HL-60 (cell line): ENCODE measurements at regions not wholly inside any gene's neighbourhood (a gene's known extent, or its start where the extent isn't known, plus 50 kb on each side); places are given as distances from the start of the nearest gene placed in this dataset.

ENCODE experiments used
- DNase-seq, 2 experiments: peaks; one replicate each; pipeline ENCODE4 v3.0.0-alpha.2; 2010 to 2020; ENCODE audit warnings: low read depth in 1 of 2, low spot score in 1 of 2
- H3K27ac ChIP-seq: fragments of 250-450 bp; sonication (Bioruptor Pico); replicated peaks from 2 replicates; pipeline ENCODE4 v1.5.1; 2020; ENCODE audit warnings: mild to moderate bottlenecking, moderate library complexity
- H3K27me3 ChIP-seq: fragments of 250-450 bp; sonication (Bioruptor Pico); 2 replicates; pipeline ENCODE4 v1.5.1; 2021; ENCODE audit warnings: mild to moderate bottlenecking, moderate library complexity; ENCODE audit not compliant: insufficient read depth, poor library complexity, severe bottlenecking
- H3K4me3 ChIP-seq: replicated peaks from 2 replicates; pipeline ENCODE4 v1.5.1; 2011; ENCODE audit warnings: mild to moderate bottlenecking, control low read depth, low read length; ENCODE audit not compliant: insufficient read depth
- GABPA ChIP-seq: IDR thresholded peaks from 2 replicates; pipeline ENCODE4 v1.6.1; 2012; ENCODE audit warnings: low read depth
- POLR2AphosphoS5 ChIP-seq: IDR thresholded peaks from 2 replicates; pipeline ENCODE4 v1.6.1; 2012; ENCODE audit warnings: low read depth
- SPI1 ChIP-seq: IDR thresholded peaks from 2 replicates; pipeline ENCODE4 v1.6.1; 2012; ENCODE audit warnings: low read depth, mild to moderate bottlenecking, borderline replicate concordance
- TF ChIP-seq, protein P1 (sequence below): IDR thresholded peaks from one replicate; pipeline ENCODE4 v1.5.1; 2011; ENCODE audit warnings: low read length, control low read depth, inconsistent platforms; ENCODE audit not compliant: insufficient read depth
- TF ChIP-seq, protein P2 (sequence below): IDR thresholded peaks from 2 replicates; pipeline ENCODE4 v1.6.1; 2012; ENCODE audit warnings: low read depth; ENCODE audit not compliant: insufficient replicate concordance

DNA sequence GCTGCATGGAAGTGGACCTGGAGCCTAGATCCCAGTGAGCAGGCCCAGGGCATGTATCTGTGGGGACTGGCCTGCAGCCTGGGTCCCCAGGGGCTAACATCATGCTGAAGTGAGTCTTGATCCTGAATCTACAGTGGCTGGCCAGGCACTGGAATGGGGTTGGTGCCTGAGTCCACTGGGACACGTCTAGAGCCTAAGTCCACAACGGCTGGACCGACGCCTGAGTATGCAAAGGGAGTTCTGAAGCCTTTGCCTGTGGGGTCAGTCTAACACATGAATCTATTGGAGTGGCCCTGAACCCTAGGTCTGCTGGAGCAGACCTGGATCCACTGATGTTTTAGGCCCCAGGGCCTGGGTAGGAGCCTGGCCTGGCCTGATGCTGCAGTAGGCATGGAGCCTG is 665.5 kb downstream of the DCDC2C start:
- TF ChIP-seq GABPA: no peak
- no peak for TF ChIP-seq SPI1
- TF ChIP-seq, protein P1, sequence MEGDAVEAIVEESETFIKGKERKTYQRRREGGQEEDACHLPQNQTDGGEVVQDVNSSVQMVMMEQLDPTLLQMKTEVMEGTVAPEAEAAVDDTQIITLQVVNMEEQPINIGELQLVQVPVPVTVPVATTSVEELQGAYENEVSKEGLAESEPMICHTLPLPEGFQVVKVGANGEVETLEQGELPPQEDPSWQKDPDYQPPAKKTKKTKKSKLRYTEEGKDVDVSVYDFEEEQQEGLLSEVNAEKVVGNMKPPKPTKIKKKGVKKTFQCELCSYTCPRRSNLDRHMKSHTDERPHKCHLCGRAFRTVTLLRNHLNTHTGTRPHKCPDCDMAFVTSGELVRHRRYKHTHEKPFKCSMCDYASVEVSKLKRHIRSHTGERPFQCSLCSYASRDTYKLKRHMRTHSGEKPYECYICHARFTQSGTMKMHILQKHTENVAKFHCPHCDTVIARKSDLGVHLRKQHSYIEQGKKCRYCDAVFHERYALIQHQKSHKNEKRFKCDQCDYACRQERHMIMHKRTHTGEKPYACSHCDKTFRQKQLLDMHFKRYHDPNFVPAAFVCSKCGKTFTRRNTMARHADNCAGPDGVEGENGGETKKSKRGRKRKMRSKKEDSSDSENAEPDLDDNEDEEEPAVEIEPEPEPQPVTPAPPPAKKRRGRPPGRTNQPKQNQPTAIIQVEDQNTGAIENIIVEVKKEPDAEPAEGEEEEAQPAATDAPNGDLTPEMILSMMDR: no peak
- TF ChIP-seq, protein P2, sequence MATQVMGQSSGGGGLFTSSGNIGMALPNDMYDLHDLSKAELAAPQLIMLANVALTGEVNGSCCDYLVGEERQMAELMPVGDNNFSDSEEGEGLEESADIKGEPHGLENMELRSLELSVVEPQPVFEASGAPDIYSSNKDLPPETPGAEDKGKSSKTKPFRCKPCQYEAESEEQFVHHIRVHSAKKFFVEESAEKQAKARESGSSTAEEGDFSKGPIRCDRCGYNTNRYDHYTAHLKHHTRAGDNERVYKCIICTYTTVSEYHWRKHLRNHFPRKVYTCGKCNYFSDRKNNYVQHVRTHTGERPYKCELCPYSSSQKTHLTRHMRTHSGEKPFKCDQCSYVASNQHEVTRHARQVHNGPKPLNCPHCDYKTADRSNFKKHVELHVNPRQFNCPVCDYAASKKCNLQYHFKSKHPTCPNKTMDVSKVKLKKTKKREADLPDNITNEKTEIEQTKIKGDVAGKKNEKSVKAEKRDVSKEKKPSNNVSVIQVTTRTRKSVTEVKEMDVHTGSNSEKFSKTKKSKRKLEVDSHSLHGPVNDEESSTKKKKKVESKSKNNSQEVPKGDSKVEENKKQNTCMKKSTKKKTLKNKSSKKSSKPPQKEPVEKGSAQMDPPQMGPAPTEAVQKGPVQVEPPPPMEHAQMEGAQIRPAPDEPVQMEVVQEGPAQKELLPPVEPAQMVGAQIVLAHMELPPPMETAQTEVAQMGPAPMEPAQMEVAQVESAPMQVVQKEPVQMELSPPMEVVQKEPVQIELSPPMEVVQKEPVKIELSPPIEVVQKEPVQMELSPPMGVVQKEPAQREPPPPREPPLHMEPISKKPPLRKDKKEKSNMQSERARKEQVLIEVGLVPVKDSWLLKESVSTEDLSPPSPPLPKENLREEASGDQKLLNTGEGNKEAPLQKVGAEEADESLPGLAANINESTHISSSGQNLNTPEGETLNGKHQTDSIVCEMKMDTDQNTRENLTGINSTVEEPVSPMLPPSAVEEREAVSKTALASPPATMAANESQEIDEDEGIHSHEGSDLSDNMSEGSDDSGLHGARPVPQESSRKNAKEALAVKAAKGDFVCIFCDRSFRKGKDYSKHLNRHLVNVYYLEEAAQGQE: no peak
- TF ChIP-seq POLR2AphosphoS5: no peak
- Histone ChIP-seq H3K27ac (no peak overlapping the region), H3K4me3 (no peak overlapping the region), H3K27me3 (no peaks in the 10 kb centered on the region)
- DNase-seq: no peak

DNA sequence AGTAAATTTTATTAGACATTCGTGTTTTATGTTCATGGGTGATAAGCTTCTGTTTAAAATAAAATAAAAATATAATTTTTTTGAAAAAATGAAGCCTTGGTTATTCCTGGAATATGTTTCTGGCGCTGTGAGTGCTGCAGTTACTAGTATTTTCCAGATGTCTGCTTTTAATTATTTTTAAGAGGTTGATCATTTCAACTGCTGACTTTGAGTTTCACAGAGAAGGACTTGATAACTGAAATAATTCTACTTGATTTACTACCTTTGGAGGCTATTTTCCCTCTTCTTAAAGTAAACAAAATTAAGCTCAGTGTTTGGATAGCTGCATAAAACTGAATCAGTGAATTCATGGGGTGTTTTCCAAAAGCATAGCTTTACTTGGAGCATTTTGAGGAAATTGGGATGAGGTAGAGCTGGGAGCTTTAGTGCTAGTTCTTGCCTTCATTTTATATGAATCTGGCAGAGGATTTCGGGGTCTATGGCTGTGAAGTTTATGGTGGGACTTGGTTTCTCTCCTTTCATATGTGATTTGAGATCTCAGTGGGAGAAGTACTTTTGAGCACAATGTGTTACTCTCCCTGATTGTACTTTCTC is 666.5 kb downstream of the DCDC2C start:
- no peak for TF ChIP-seq GABPA
- no peak for TF ChIP-seq SPI1
- no peak for TF ChIP-seq POLR2AphosphoS5
- TF ChIP-seq, protein P1: no peak
- TF ChIP-seq, protein P2: no peak
- Histone ChIP-seq H3K27ac (no peak overlapping the region), H3K4me3 (no peak overlapping the region), H3K27me3 (no peaks in the 10 kb centered on the region)
- no peak for DNase-seq

DNA sequence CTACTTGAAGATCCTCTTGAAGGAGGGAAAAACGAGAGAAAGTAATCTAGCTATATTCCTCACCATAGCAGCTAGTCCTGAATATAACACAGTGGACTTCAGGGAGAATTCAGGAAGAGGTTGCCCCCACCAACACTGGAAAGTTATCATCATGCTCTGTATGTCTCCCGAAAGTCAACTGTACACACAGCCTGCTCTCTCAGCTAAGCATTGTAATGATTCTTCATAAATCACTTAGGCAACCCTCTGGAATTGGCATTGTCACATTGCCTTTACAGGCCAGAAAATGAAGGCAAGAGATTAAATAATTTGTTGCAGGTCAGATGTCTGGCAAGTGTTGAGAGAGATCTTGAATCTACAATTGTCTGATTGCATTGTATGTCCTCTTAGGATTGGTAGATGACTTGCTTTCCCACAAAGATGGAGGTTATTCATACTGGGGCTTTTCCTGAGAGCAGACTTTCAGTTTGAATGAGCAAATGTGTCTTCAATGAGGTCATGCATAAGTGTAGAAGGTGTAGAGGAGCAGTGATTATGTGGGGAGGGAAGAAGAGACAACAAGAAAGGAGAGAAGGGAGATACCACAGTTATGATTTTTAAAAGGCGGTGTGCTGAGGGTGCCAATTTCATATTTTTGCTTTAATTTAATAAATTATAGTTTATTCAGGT is 667.2 kb downstream of the DCDC2C start:
- no peak overlapping the region for H3K4me3 ChIP-seq
- H3K27me3 ChIP-seq: no peaks in the 10 kb centered on the region
- H3K27ac ChIP-seq: no peak overlapping the region
- TF ChIP-seq POLR2AphosphoS5: no peak
- TF ChIP-seq, protein P2: no peak
- TF ChIP-seq, protein P1: no peak
- no peak for TF ChIP-seq GABPA
- no peak for TF ChIP-seq SPI1
- no peak for DNase-seq
